GM12878 (cell line): ENCODE measurements at regions not wholly inside any gene's neighbourhood (a gene's known extent, or its start where the extent isn't known, plus 50 kb on each side); places are given as distances from the start of the nearest gene placed in this dataset.

Experiments used
- ATAC-seq: fragments of 200-7000 bp; cut with Tn5 transposase; 3 replicates; pipeline ENCODE4 v1.9.1; 2020; ENCODE audit warnings: mild to moderate bottlenecking, moderate library complexity
- BruUV-seq: library from RNA; stranded (reverse); fragments of 400-500 nt; replicated peaks from 2 replicates; lab custom pipeline; 2021; lab: Mats Ljungman, UMichigan
- CTCF ChIA-PET: fragments of 300-600 bp; sonication (Branson Sonifier 250); formaldehyde crosslinking; extraction: SDS; loops from one replicate; lab custom pipeline; 2021; ENCODE audit warnings: inconsistent platforms; lab: Yijun Ruan, JAX
- POLR2A ChIA-PET: fragments of 350-600 bp; formaldehyde crosslinking; extraction: SDS; loops from one replicate; lab custom pipeline; 2021; ENCODE audit warnings: inconsistent platforms; lab: Charles Lee
- RAD21 ChIA-PET: fragments of 300-600 bp; sonication (Branson Sonifier 250); formaldehyde crosslinking; loops from one replicate; lab custom pipeline; 2023; ENCODE audit warnings: antibody characterized with exemption; ENCODE audit not compliant: unreplicated experiment; lab: Charles Lee
- SMC1A ChIA-PET: fragments of 300-600 bp; sonication (Branson Sonifier 250); formaldehyde crosslinking; loops from one replicate; lab custom pipeline; 2023; ENCODE audit not compliant: unreplicated experiment, uncharacterized antibody; lab: Charles Lee
- DNase-seq: peaks from one replicate; pipeline ENCODE4 v3.0.0-alpha.2; 2011; ENCODE audit warnings: low read depth, low spot score
- FAIRE-seq: peaks from 3 replicates; lab custom pipeline; 2011; peaks lifted over from hg19 to GRCh38; lab: Jason Lieb, UNC
- H2AFZ ChIP-seq: 2 replicates; pipeline ENCODE4 v1.6.0; 2011; ENCODE audit warnings: low read depth, low read length, control low read depth; ENCODE audit not compliant: control insufficient read depth
- H3K27ac ChIP-seq: 2 replicates; pipeline ENCODE4 v1.5.1; 2011; ENCODE audit warnings: control low read depth; ENCODE audit not compliant: control insufficient read depth, insufficient read depth
- H3K27me3 ChIP-seq, 2 experiments: replicated peaks in 1 of 2; 2 replicates each; pipeline versions ENCODE4 v1.6.0 to v1.6.1; 2011; ENCODE audit warnings: low read length in 1 of 2; ENCODE audit not compliant: control insufficient read depth in 2 of 2, insufficient read depth in 2 of 2
- H3K36me3 ChIP-seq, 2 experiments: 2 replicates each; pipeline ENCODE4 v1.5.1; 2011; ENCODE audit warnings: low read length in 1 of 2; ENCODE audit not compliant: control insufficient read depth in 2 of 2, insufficient read depth in 2 of 2
- H3K4me1 ChIP-seq: 2 replicates; pipeline ENCODE4 v1.6.1; 2011; ENCODE audit warnings: mild to moderate bottlenecking, low read length, moderate library complexity, mixed read lengths; ENCODE audit not compliant: control insufficient read depth, insufficient read depth
- H3K4me2 ChIP-seq: 2 replicates; pipeline ENCODE4 v1.6.0; 2011; ENCODE audit warnings: control low read depth; ENCODE audit not compliant: control insufficient read depth, insufficient read depth
- H3K4me3 ChIP-seq: fragments of 200-600 bp; sonication (generic); 2 replicates; pipeline ENCODE4 v1.5.1; 2016
- H3K79me2 ChIP-seq: 2 replicates; pipeline ENCODE4 v1.6.0; 2011; ENCODE audit warnings: low read length; ENCODE audit not compliant: control insufficient read depth, insufficient read depth
- H3K9ac ChIP-seq: 2 replicates; pipeline ENCODE4 v1.8.0; 2011; ENCODE audit warnings: low read length, control low read depth, mixed read lengths; ENCODE audit not compliant: control insufficient read depth, insufficient read depth
- H3K9me3 ChIP-seq: replicated peaks from 3 replicates; pipeline ENCODE4 v1.5.1; 2011; ENCODE audit warnings: mild to moderate bottlenecking, low read length; ENCODE audit not compliant: control insufficient read depth, insufficient read depth
- H4K20me1 ChIP-seq: 2 replicates; pipeline ENCODE4 v1.6.0; 2011; ENCODE audit not compliant: control insufficient read depth, insufficient read depth
- CBX5 ChIP-seq: sonication (generic); IDR thresholded peaks from 2 replicates; pipeline ENCODE4 v1.6.1; 2016; ENCODE audit warnings: low read depth, moderate library complexity, mild to moderate bottlenecking, inconsistent platforms
- HCFC1 ChIP-seq: fragments of 150-350 bp; IDR thresholded peaks from 2 replicates; pipeline ENCODE4 v1.6.1; 2014; ENCODE audit warnings: low read length
- HDAC2 ChIP-seq: fragments of 200-600 bp; sonication (generic); IDR thresholded peaks from 2 replicates; pipeline ENCODE4 v1.6.1; 2017
- NFYB ChIP-seq: IDR thresholded peaks from 2 replicates; pipeline ENCODE4 v1.6.1; 2011; ENCODE audit warnings: low read depth, mild to moderate bottlenecking, low read length, improper control_type of control experiment, moderate library complexity; ENCODE audit not compliant: insufficient read depth
- NR2C2 ChIP-seq: IDR thresholded peaks from 2 replicates; pipeline ENCODE4 v1.6.1; 2011; ENCODE audit warnings: borderline replicate concordance, low read depth; ENCODE audit not compliant: control insufficient read depth, insufficient read length
- PKNOX1 ChIP-seq: fragments of 450-650 bp; IDR thresholded peaks from 2 replicates; pipeline ENCODE4 v1.6.1; 2016; ENCODE audit warnings: mild to moderate bottlenecking
- SRF ChIP-seq, 2 experiments: IDR thresholded peaks; 2 replicates each; pipeline ENCODE4 v1.6.1; 2011; ENCODE audit warnings: low read depth in 2 of 2, low read length in 2 of 2, mild to moderate bottlenecking in 1 of 2, moderate library complexity in 1 of 2
- TCF7 ChIP-seq: IDR thresholded peaks from 2 replicates; pipeline ENCODE4 v1.6.1; 2014; ENCODE audit warnings: antibody characterized with exemption, borderline replicate concordance
- ZSCAN29 ChIP-seq: fragments of 450-650 bp; IDR thresholded peaks from 2 replicates; pipeline ENCODE4 v1.6.1; 2017; ENCODE audit warnings: mild to moderate bottlenecking, moderate library complexity
- WGBS: methylation state at CpG from one replicate; pipeline ENCODE4 v1.1.6; 2016; ENCODE audit warnings: low lambda C conversion rate; ENCODE audit not compliant: insufficient replicate concordance, insufficient coverage; ENCODE audit errors: missing lambda C conversion rate; 5-methylcytosine and 5-hydroxymethylcytosine counted together
- in situ Hi-C: fragments of 300-500 bp; cut with MboI; formaldehyde crosslinking; loops from 9 replicates; pipeline ENCODE4 v1.14.3; 2018; ENCODE audit warnings: mixed read lengths
- intact Hi-C: fragments of 100-400 bp; cut with micrococcal nuclease; formaldehyde crosslinking; loops from one replicate; pipeline ENCODE4 v1.14.2; 2022; ENCODE audit not compliant: unreplicated experiment

GRCh38 chr9:107708791-107709190, 219.2 kb upstream of the KLF4 start:
- no peak for FAIRE-seq
- in situ Hi-C loops, result no loop called here
- BruUV-seq, result no TSS peak
- H3K9me3 ChIP-seq, result no peaks in the 10 kb centered on the region
- ChIA-PET POLR2A (no interaction called here), CTCF (no interaction called here), SMC1A (no interaction called here)
- 65% methylated on average over 2 of the region's 2 CpGs for WGBS
- no peaks in the 10 kb centered on the region for H3K4me1 ChIP-seq
- no peak overlapping the region for H3K4me2 ChIP-seq
- no peak overlapping the region for H3K27ac ChIP-seq
- TF ChIP-seq NFYB, result no peak
- no peak for TF ChIP-seq NR2C2
- no peak for TF ChIP-seq SRF (IDR thresholded peaks at IDR 0.05; ENCODE audit: low read depth in 2 of 2, low read length in 2 of 2)
- no peak for TF ChIP-seq HDAC2
- no peak for TF ChIP-seq ZSCAN29
- TF ChIP-seq PKNOX1, result no peak
- TF ChIP-seq CBX5, result no peak
- no peak for TF ChIP-seq TCF7
- no peak for TF ChIP-seq HCFC1
- TF ChIP-seq, all 136 proteins: peak for 0
- ATAC-seq (no peak), DNase-seq (no peak)
- Histone ChIP-seq H4K20me1 (no peaks in the 10 kb centered on the region), H3K36me3 (no peaks in the 10 kb centered on the region), H3K9ac (no peak overlapping the region), H3K4me3 (no peak overlapping the region), H3K27me3 (no peaks in the 10 kb centered on the region; a peak in 1 of 4 replicates), H2AFZ (no peak overlapping the region), H3K79me2 (no peaks in the 10 kb centered on the region)
- RAD21 ChIA-PET, result no interaction called here
- intact Hi-C loops, result no loop called here
